ENCODE measurements at regions not wholly inside any gene's neighbourhood (a gene's known extent, or its start where the extent isn't known, plus 50 kb on each side); places are given as distances from the start of the nearest gene placed in this dataset.
A peak's percentile ranks its signal among the peaks of the same experiment; 100 is the strongest.

GRCh38 chr2:236895497-236895896 lies 190.2 kb upstream of the COPS8 start:
- TF ChIP-seq CTCF (IDR thresholded peaks at IDR 0.05; ENCODE audit: poor library complexity): no peak
- TF ChIP-seq EZH2 (IDR thresholded peaks at IDR 0.05; ENCODE audit: borderline replicate concordance): peak; percentile 26
- TF ChIP-seq EZH2phosphoT487 (IDR thresholded peaks at IDR 0.05; ENCODE audit: low read depth, severe bottlenecking, unreplicated experiment): no peak
